ENCODE measurements at regions not wholly inside any gene's neighbourhood (a gene's known extent, or its start where the extent isn't known, plus 50 kb on each side); places are given as distances from the start of the nearest gene placed in this dataset.

DNA sequence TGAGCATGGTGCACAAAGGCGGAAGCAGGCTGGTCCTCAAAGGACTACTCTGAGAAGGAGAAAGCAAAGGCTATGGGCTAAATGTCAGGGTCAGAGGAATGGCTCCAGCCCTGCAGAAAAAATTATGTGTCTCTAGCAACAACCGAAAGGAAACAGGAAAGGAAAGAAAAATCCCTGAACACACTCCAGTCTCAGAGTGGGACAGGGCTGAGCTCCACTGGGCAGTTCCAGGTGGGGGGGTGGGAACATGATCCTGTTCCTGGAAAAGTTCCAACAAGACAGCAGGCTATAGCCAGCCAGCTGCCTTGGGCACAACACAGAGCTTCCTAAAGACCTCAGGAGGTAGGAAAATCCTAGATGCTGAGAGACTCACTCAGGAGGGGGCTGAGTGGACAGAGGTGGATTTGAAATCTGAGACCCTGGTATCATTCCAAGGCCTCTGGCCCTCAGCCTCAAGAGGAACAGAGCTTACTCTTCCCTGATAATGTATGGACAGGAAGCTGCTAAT lies 1088.2 kb downstream of the TBC1D22A start:
- FAIRE-seq (no peak), ATAC-seq (no peak), DNase-seq (ENCODE audit: low spot score) (no peak)
- peaks cover 0 to 25% of the 10 kb centered on the region in 2 experiments; a peak in 2 of 5 replicates for H3K27me3 ChIP-seq (ENCODE audit: control insufficient read depth in 1 of 2, insufficient read depth in 2 of 2, low read length in 2 of 2)
- 45% methylated on average over 2 of the region's 2 CpGs for WGBS (ENCODE audit: low lambda C conversion rate)
- ChIA-PET CTCF (ENCODE audit: low intra/inter-chr PET ratio, low total read pairs) (no interaction called here), POLR2A (no interaction called here)
- no TSS peak for BruUV-seq (replicated peaks)
- no peak for TF ChIP-seq MATR3 (CRISPR knock-in tag; IDR thresholded peaks at IDR 0.05)
- TF ChIP-seq, protein P1, sequence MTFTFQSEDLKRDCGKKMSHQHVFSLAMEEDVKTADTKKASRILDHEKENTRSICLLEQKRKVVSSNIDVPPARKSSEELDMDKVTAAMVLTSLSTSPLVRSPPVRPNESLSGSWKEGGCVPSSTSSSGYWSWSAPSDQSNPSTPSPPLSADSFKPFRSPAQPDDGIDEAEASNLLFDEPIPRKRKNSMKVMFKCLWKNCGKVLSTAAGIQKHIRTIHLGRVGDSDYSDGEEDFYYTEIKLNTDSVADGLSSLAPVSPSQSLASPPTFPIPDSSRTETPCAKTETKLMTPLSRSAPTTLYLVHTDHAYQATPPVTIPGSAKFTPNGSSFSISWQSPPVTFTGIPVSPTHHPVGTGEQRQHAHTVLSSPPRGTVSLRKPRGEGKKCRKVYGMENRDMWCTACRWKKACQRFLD (CRISPR knock-in tag; IDR thresholded peaks at IDR 0.05; ENCODE audit: borderline replicate concordance), result no peak
- TF ChIP-seq IRF2 (CRISPR knock-in tag; IDR thresholded peaks at IDR 0.05), result no peak
- no peak for TF ChIP-seq CEBPB (IDR thresholded peaks at IDR 0.05; ENCODE audit: borderline replicate concordance, low read depth, low read length)
- TF ChIP-seq EHMT2 (IDR thresholded peaks at IDR 0.05; ENCODE audit: borderline replicate concordance, low read depth, low read length), result no peak
- TF ChIP-seq GPN1 (CRISPR knock-in tag; IDR thresholded peaks at IDR 0.05; ENCODE audit: borderline replicate concordance), result no peak
- TF ChIP-seq NCOA1 (CRISPR knock-in tag; IDR thresholded peaks at IDR 0.05), result no peak
- TF ChIP-seq HNRNPK (IDR thresholded peaks at IDR 0.05; ENCODE audit: low read depth, low read length, poor library complexity, severe bottlenecking), result no peak
- no peak overlapping the region for H3K9ac ChIP-seq (ENCODE audit: insufficient read depth, low read depth, low read length)
- H3K79me2 ChIP-seq (ENCODE audit: insufficient read depth, low read length), result no peaks in the 10 kb centered on the region
- H3K4me2 ChIP-seq (ENCODE audit: low read depth, low read length), result no peak overlapping the region
- H3K4me3 ChIP-seq (replicated peaks in 1 of 3; ENCODE audit: insufficient read depth in 1 of 3, low read depth in 2 of 3, low read length in 3 of 3), result no peak overlapping the region
- no peak overlapping the region for H2AFZ ChIP-seq (ENCODE audit: low read length)
- H3K9me3 ChIP-seq (ENCODE audit: low read length), result no peaks in the 10 kb centered on the region
- H3K27ac ChIP-seq (ENCODE audit: extremely low read length, insufficient read depth, low read length), result no peak overlapping the region
- H4K20me1 ChIP-seq (ENCODE audit: insufficient read depth, low read length), result no peaks in the 10 kb centered on the region
- no peaks in the 10 kb centered on the region for H3K4me1 ChIP-seq (ENCODE audit: insufficient read depth, low read length)
- in situ Hi-C loops (cut with HindIII; ENCODE audit: extremely low pct_ligation_motif_present, low pct_unique_long_range_greater_than_20kb), result no loop called here
- intact Hi-C loops (cut with micrococcal nuclease; ENCODE audit: unreplicated experiment), result no loop called here
- no peaks in the 10 kb centered on the region for H3K36me3 ChIP-seq (replicated peaks in 1 of 2; ENCODE audit: control insufficient read depth in 1 of 2, insufficient read depth in 2 of 2, low read length in 2 of 2)

DNA sequence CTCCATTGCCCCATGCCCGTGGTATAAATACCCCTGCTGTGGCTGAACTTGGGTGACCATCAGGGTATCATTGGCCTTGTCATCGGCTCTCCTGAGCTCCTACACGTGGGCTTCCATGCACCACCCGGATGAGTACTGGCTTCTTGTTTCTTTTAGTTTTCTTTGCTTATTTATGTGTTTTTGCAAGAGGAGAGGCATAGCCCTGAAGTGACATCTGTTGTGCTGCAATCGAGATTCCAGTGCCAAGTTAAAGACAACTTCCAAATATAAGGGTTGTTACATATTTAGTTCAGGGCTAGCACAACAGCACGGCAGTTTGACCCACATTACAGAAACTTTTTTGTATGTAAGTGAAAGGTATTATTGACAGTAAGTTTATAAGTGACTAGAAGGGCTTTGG lies 1087.1 kb downstream of the TBC1D22A start:
- WGBS (ENCODE audit: low lambda C conversion rate), result 0% methylated on average over 5 of the region's 6 CpGs

More for the DNA sequence above, 1087.1 kb downstream of the TBC1D22A start:
- FAIRE-seq (no peak), DNase-seq (ENCODE audit: low spot score) (no peak), ATAC-seq (no peak)
- intact Hi-C loops (cut with micrococcal nuclease; ENCODE audit: unreplicated experiment), result no loop called here
- Histone ChIP-seq H4K20me1 (ENCODE audit: insufficient read depth, low read length) (no peaks in the 10 kb centered on the region), H3K4me2 (ENCODE audit: low read depth, low read length) (no peak overlapping the region), H3K4me1 (ENCODE audit: insufficient read depth, low read length) (no peaks in the 10 kb centered on the region), H3K27me3 (ENCODE audit: control insufficient read depth in 1 of 2, insufficient read depth in 2 of 2, low read length in 2 of 2) (peaks cover under 1 to 22% of the 10 kb centered on the region in 2 experiments; a peak in 4 of 5 replicates), H3K9ac (ENCODE audit: insufficient read depth, low read depth, low read length) (no peak overlapping the region), H3K36me3 (replicated peaks in 1 of 2; ENCODE audit: control insufficient read depth in 1 of 2, insufficient read depth in 2 of 2, low read length in 2 of 2) (no peaks in the 10 kb centered on the region), H3K79me2 (ENCODE audit: insufficient read depth, low read length) (no peaks in the 10 kb centered on the region), H2AFZ (ENCODE audit: low read length) (no peak overlapping the region), H3K4me3 (replicated peaks in 1 of 3; ENCODE audit: insufficient read depth in 1 of 3, low read depth in 2 of 3, low read length in 3 of 3) (no peak overlapping the region), H3K27ac (ENCODE audit: extremely low read length, insufficient read depth, low read length) (no peak overlapping the region), H3K9me3 (ENCODE audit: low read length) (no peaks in the 10 kb centered on the region)
- BruUV-seq (replicated peaks), result no TSS peak
- ChIA-PET POLR2A (no interaction called here), CTCF (ENCODE audit: low intra/inter-chr PET ratio, low total read pairs) (no interaction called here)
- in situ Hi-C loops (cut with HindIII; ENCODE audit: extremely low pct_ligation_motif_present, low pct_unique_long_range_greater_than_20kb), result no loop called here
- TF ChIP-seq HNF4G (IDR thresholded peaks at IDR 0.05; ENCODE audit: borderline replicate concordance, low read depth, low read length) (no peak), HNF4G (CRISPR knock-in tag; IDR thresholded peaks at IDR 0.05; ENCODE audit: borderline replicate concordance, low read depth) (no peak), THAP11 (CRISPR knock-in tag; IDR thresholded peaks at IDR 0.05) (no peak), ZNF20 (CRISPR knock-in tag; IDR thresholded peaks at IDR 0.05) (no peak)
- TF ChIP-seq, protein P2, sequence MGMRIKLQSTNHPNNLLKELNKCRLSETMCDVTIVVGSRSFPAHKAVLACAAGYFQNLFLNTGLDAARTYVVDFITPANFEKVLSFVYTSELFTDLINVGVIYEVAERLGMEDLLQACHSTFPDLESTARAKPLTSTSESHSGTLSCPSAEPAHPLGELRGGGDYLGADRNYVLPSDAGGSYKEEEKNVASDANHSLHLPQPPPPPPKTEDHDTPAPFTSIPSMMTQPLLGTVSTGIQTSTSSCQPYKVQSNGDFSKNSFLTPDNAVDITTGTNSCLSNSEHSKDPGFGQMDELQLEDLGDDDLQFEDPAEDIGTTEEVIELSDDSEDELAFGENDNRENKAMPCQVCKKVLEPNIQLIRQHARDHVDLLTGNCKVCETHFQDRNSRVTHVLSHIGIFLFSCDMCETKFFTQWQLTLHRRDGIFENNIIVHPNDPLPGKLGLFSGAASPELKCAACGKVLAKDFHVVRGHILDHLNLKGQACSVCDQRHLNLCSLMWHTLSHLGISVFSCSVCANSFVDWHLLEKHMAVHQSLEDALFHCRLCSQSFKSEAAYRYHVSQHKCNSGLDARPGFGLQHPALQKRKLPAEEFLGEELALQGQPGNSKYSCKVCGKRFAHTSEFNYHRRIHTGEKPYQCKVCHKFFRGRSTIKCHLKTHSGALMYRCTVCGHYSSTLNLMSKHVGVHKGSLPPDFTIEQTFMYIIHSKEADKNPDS (CRISPR knock-in tag; IDR thresholded peaks at IDR 0.05), result no peak

Measured in HepG2 (cell line).